GM19468 (cell line): ENCODE measurements at regions not wholly inside any gene's neighbourhood (a gene's known extent, or its start where the extent isn't known, plus 50 kb on each side); places are given as distances from the start of the nearest gene placed in this dataset.

Experiments used
- ATAC-seq: cut with Tn5 transposase; IDR thresholded peaks from one replicate; pipeline ENCODE4 v1.9.1; 2021; ENCODE audit warnings: mild to moderate bottlenecking, moderate library complexity, moderate number of reproducible peaks; ENCODE audit not compliant: unreplicated experiment; ENCODE audit errors: extremely low read depth

GRCh38 chr11:28674433-28675103, 566.4 kb downstream of the METTL15 start:
- ATAC-seq = no peak

- no peak for ATAC-seq
These were observed 565.7 kb downstream of the METTL15 start for GRCh38 chr11:28673691-28674432.

- no peak for ATAC-seq
These were observed 563.1 kb downstream of the METTL15 start for GRCh38 chr11:28671274-28671673.

- no peak for ATAC-seq
These were observed 558.4 kb downstream of the METTL15 start for GRCh38 chr11:28666632-28667031.

- no peak for ATAC-seq
These were observed 551.6 kb downstream of the METTL15 start for GRCh38 chr11:28659716-28660348.

- no peak for ATAC-seq
These were observed 549.3 kb downstream of the METTL15 start for GRCh38 chr11:28657378-28658030.

GRCh38 chr11:28654191-28654590, 546.0 kb downstream of the METTL15 start:
- no peak for ATAC-seq

GRCh38 chr11:28649922-28650321, 541.7 kb downstream of the METTL15 start:
- no peak for ATAC-seq

GRCh38 chr11:28636566-28636965, 528.4 kb downstream of the METTL15 start:
- ATAC-seq = no peak

GRCh38 chr11:28636033-28636432, 527.8 kb downstream of the METTL15 start:
- ATAC-seq = no peak

- no peak for ATAC-seq
These were observed 524.1 kb downstream of the METTL15 start for GRCh38 chr11:28632338-28632737.

- no peak for ATAC-seq
These were observed 523.0 kb downstream of the METTL15 start for GRCh38 chr11:28631148-28631547.

- no peak for ATAC-seq
These were observed 521.0 kb downstream of the METTL15 start for GRCh38 chr11:28629235-28629634.

GRCh38 chr11:28628412-28628811, 520.2 kb downstream of the METTL15 start:
- no peak for ATAC-seq

- ATAC-seq = no peak
These were observed 519.6 kb downstream of the METTL15 start for GRCh38 chr11:28627690-28628255.

GRCh38 chr11:28625532-28625931, 517.3 kb downstream of the METTL15 start:
- no peak for ATAC-seq

GRCh38 chr11:28621753-28622152, 513.6 kb downstream of the METTL15 start:
- no peak for ATAC-seq

GRCh38 chr11:28619846-28620540, 511.8 kb downstream of the METTL15 start:
- ATAC-seq = no peak

- no peak for ATAC-seq
These were observed 510.2 kb downstream of the METTL15 start for GRCh38 chr11:28618416-28618815.
